H9 (cell line): ENCODE measurements at regions not wholly inside any gene's neighbourhood (a gene's known extent, or its start where the extent isn't known, plus 50 kb on each side); places are given as distances from the start of the nearest gene placed in this dataset.

Source experiments
- DNase-seq: peaks from one replicate; pipeline ENCODE4 v3.0.0-alpha.2; 2017
- H2AFZ ChIP-seq: one replicate; pipeline ENCODE4 v1.6.1; 2013; ENCODE audit warnings: mild to moderate bottlenecking, low read length, control low read depth, moderate library complexity
- H2AK5ac ChIP-seq: 2 replicates; pipeline ENCODE4 v1.6.1; 2013; ENCODE audit warnings: low read length, control low read depth, mixed read lengths; ENCODE audit not compliant: insufficient read length
- H2BK120ac ChIP-seq: one replicate; pipeline ENCODE4 v1.6.1; 2013; ENCODE audit warnings: low read depth, mild to moderate bottlenecking, low read length, control low read depth, inconsistent platforms; ENCODE audit not compliant: poor library complexity, severe bottlenecking
- H2BK12ac ChIP-seq: 2 replicates; pipeline ENCODE4 v1.6.1; 2013; ENCODE audit warnings: low read length, control low read depth, mixed read lengths, low read depth; ENCODE audit not compliant: insufficient read length
- H2BK15ac ChIP-seq: 2 replicates; pipeline ENCODE4 v1.6.1; 2013; ENCODE audit warnings: low read depth, low read length, control low read depth
- H2BK20ac ChIP-seq: one replicate; pipeline ENCODE4 v1.6.1; 2013; ENCODE audit warnings: low read depth, mild to moderate bottlenecking, low read length, control low read depth, inconsistent platforms; ENCODE audit not compliant: poor library complexity, severe bottlenecking
- H2BK5ac ChIP-seq: 2 replicates; pipeline ENCODE4 v1.6.1; 2013; ENCODE audit warnings: low read length, control low read depth, mixed read lengths; ENCODE audit not compliant: insufficient read length
- H3K14ac ChIP-seq: 2 replicates; pipeline ENCODE4 v1.6.1; 2013; ENCODE audit warnings: low read length, control low read depth; ENCODE audit not compliant: insufficient read depth
- H3K18ac ChIP-seq: 2 replicates; pipeline ENCODE4 v1.6.1; 2013; ENCODE audit warnings: low read depth, mild to moderate bottlenecking, mixed read lengths, low read length, control low read depth; ENCODE audit not compliant: insufficient read length
- H3K23ac ChIP-seq: 2 replicates; pipeline ENCODE4 v1.6.1; 2013; ENCODE audit warnings: low read length, control low read depth, mixed read lengths, low read depth; ENCODE audit not compliant: insufficient read length
- H3K23me2 ChIP-seq: 2 replicates; pipeline ENCODE4 v1.6.1; 2013; ENCODE audit warnings: low read depth, mild to moderate bottlenecking, mixed read lengths, low read length, control low read depth; ENCODE audit not compliant: insufficient read length, poor library complexity, severe bottlenecking
- H3K27ac ChIP-seq: 2 replicates; pipeline ENCODE4 v1.5.1; 2013; ENCODE audit warnings: low read length, control low read depth, mixed read lengths, low read depth; ENCODE audit not compliant: insufficient read length
- H3K27me3 ChIP-seq: 2 replicates; pipeline ENCODE4 v1.6.1; 2013; ENCODE audit warnings: low read length, control low read depth, inconsistent platforms; ENCODE audit not compliant: insufficient read depth
- H3K4ac ChIP-seq: 2 replicates; pipeline ENCODE4 v1.6.1; 2013; ENCODE audit warnings: low read depth, mild to moderate bottlenecking, control low read depth, inconsistent platforms, low read length, moderate library complexity
- H3K4me1 ChIP-seq: 2 replicates; pipeline ENCODE4 v1.6.1; 2013; ENCODE audit warnings: low read length, control low read depth, inconsistent platforms; ENCODE audit not compliant: insufficient read depth
- H3K4me2 ChIP-seq: 2 replicates; pipeline ENCODE4 v1.6.1; 2013; ENCODE audit warnings: low read length, control low read depth, mixed read lengths; ENCODE audit not compliant: insufficient read length, insufficient read depth
- H3K56ac ChIP-seq: 2 replicates; pipeline ENCODE4 v1.6.1; 2013; ENCODE audit warnings: low read depth, mild to moderate bottlenecking, mixed read lengths, low read length, control low read depth; ENCODE audit not compliant: insufficient read length
- H3K79me1 ChIP-seq: 2 replicates; pipeline ENCODE4 v1.6.1; 2013; ENCODE audit warnings: low read depth, mild to moderate bottlenecking, moderate library complexity, low read length, control low read depth, inconsistent platforms; ENCODE audit not compliant: insufficient read depth, poor library complexity, severe bottlenecking
- H3K79me2 ChIP-seq: 2 replicates; pipeline ENCODE4 v1.6.1; 2013; ENCODE audit warnings: low read length, control low read depth, inconsistent platforms; ENCODE audit not compliant: insufficient read depth
- H3K9ac ChIP-seq: 2 replicates; pipeline ENCODE4 v1.6.1; 2013; ENCODE audit warnings: low read length, control low read depth, mixed read lengths; ENCODE audit not compliant: insufficient read length; ENCODE audit errors: extremely low read depth
- H3K9me3 ChIP-seq: one replicate; pipeline ENCODE4 v1.6.1; 2013; ENCODE audit warnings: low read depth, low read length, inconsistent platforms; ENCODE audit not compliant: control insufficient read depth
- H3T11ph ChIP-seq: one replicate; pipeline ENCODE4 v1.6.1; 2013; ENCODE audit warnings: mild to moderate bottlenecking, low read length, control low read depth, inconsistent platforms
- H4K20me1 ChIP-seq: one replicate; pipeline ENCODE4 v1.6.1; 2013; ENCODE audit not compliant: control insufficient read depth, insufficient read length, insufficient read depth
- H4K5ac ChIP-seq: 2 replicates; pipeline ENCODE4 v1.6.1; 2013; ENCODE audit warnings: low read depth, mild to moderate bottlenecking, mixed read lengths, low read length, control low read depth; ENCODE audit not compliant: insufficient read length
- H4K8ac ChIP-seq: replicated peaks from 2 replicates; pipeline ENCODE4 v1.6.1; 2013; ENCODE audit warnings: low read length, control low read depth, mixed read lengths, low read depth; ENCODE audit not compliant: insufficient read length
- H4K91ac ChIP-seq: 2 replicates; pipeline ENCODE4 v1.6.1; 2013; ENCODE audit warnings: low read depth, mild to moderate bottlenecking, moderate library complexity, mixed read lengths, low read length, control low read depth; ENCODE audit not compliant: insufficient read length
- H3K27ac Mint-ChIP-seq, 3 experiments: 2 replicates in 2 of 3; 3 replicates in 1 of 3; pipeline ENCODE4 v1.8.0; 2020 to 2021; ENCODE audit warnings: mixed read lengths in 3 of 3, mild to moderate bottlenecking in 1 of 3, moderate library complexity in 1 of 3
- H3K27me3 Mint-ChIP-seq: 2 replicates; pipeline ENCODE4 v1.8.0; 2021; ENCODE audit warnings: low read depth, mild to moderate bottlenecking, moderate library complexity, mixed read lengths
- H3K36me3 Mint-ChIP-seq, 3 experiments: 2 replicates in 2 of 3; 3 replicates in 1 of 3; pipeline ENCODE4 v1.8.0; 2020 to 2021; ENCODE audit warnings: low read depth in 3 of 3, mixed read lengths in 3 of 3; ENCODE audit not compliant: insufficient read depth in 1 of 3
- H3K4me1 Mint-ChIP-seq, 2 experiments: 2 replicates each; pipeline ENCODE4 v1.8.0; 2020; ENCODE audit warnings: mixed read lengths in 2 of 2
- H3K4me3 Mint-ChIP-seq, 2 experiments: 2 replicates in 1 of 2; 3 replicates in 1 of 2; pipeline ENCODE4 v1.8.0; 2020 to 2021; ENCODE audit warnings: mild to moderate bottlenecking in 2 of 2, mixed read lengths in 2 of 2, moderate library complexity in 1 of 2
- H3K9me3 Mint-ChIP-seq, 2 experiments: 2 replicates in 1 of 2; 3 replicates in 1 of 2; pipeline ENCODE4 v1.8.0; 2020; ENCODE audit warnings: mild to moderate bottlenecking in 2 of 2, mixed read lengths in 2 of 2, moderate library complexity in 1 of 2
- CTCF ChIP-seq: fragments of 200-600 bp; sonication (generic); conservative IDR thresholded peaks from 3 replicates; pipeline ENCODE4 v1.8.0; 2021; ENCODE audit warnings: antibody characterized with exemption, mild to moderate bottlenecking
- WGBS: extraction: QIAGEN DNeasy Blood & Tissue Kit; methylation state at CpG from one replicate; pipeline ENCODE4 v1.1.7; 2013; ENCODE audit warnings: missing lambda C conversion rate, low lambda C conversion rate, mixed read lengths; ENCODE audit not compliant: insufficient read length; ENCODE audit errors: extremely low coverage; 5-methylcytosine and 5-hydroxymethylcytosine counted together

DNA sequence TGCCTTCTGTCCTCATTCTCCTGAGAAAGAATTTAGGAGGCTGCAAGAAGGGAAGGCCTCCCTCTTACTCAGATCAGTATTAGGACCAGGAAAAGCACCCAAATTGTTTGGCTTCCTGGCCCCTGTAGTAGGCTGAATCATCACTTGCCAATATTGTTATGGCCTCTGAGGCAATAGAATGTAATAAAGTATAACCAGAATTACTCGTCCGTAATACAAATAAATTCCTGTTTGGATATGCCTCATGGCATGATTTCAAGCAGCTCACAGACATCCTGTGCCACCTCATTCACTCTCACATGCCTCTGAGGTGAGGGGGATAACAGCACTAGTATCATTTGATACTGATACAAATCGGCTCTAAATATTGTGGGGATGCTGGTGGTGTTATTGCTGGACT, 427.3 kb downstream of the ISL1 start:
- no peak for DNase-seq
- Histone ChIP-seq H3T11ph (no peak overlapping the region), H4K91ac (no peak overlapping the region), H3K56ac (no peak overlapping the region), H3K23me2 (no peaks in the 10 kb centered on the region), H4K20me1 (no peaks in the 10 kb centered on the region), H3K9ac (no peak overlapping the region), H3K23ac (no peak overlapping the region), H2BK5ac (no peak overlapping the region), H2BK12ac (no peak overlapping the region), H2AK5ac (no peak overlapping the region), H2BK20ac (no peak overlapping the region), H3K18ac (no peak overlapping the region), H4K8ac (no peak overlapping the region), H2AFZ (no peak overlapping the region), H3K4me2 (no peak overlapping the region), H3K4ac (no peak overlapping the region), H3K79me1 (no peaks in the 10 kb centered on the region), H3K14ac (no peak overlapping the region), H4K5ac (no peak overlapping the region), H3K79me2 (no peaks in the 10 kb centered on the region), H3K4me1 (peaks cover 3% of the 10 kb centered on the region; the same call in 1 of the 2 replicates), H3K27me3 (no peaks in the 10 kb centered on the region), H3K27ac (no peak overlapping the region), H2BK15ac (no peak overlapping the region), H2BK120ac (no peak overlapping the region), H3K9me3 (no peaks in the 10 kb centered on the region)
- no peak for TF ChIP-seq CTCF
- no peak overlapping the region for H3K27ac Mint-ChIP-seq
- WGBS = no CpG with 5 or more reads among the region's 3 CpGs
- no peak overlapping the region for H3K4me3 Mint-ChIP-seq
- 0 out of 5 replicates have a peak, but pooled peaks cover 0 to 2% of the 10 kb centered on the region in 2 experiments for H3K9me3 Mint-ChIP-seq
- H3K4me1 Mint-ChIP-seq = peaks cover 6 to 7% of the 10 kb centered on the region in 2 experiments
- no peaks in the 10 kb centered on the region for H3K27me3 Mint-ChIP-seq
- H3K36me3 Mint-ChIP-seq = peaks cover 0 to 3% (median 0%) of the 10 kb centered on the region in 3 experiments; a peak in 2 of 7 replicates
